Uterus (tissue), 2 donors: ENCODE measurements at regions not wholly inside any gene's neighbourhood (a gene's known extent, or its start where the extent isn't known, plus 50 kb on each side); places are given as distances from the start of the nearest gene placed in this dataset.

Experiments used
- CTCF ChIP-seq, 4 experiments: fragments of 200-600 bp in 2 of 4; fragments of 450-650 bp in 2 of 4; sonication (generic) in 2 of 4; IDR thresholded peaks; one replicate each; pipeline ENCODE4 v1.5.1; 2016 to 2019; ENCODE audit warnings: antibody characterized with exemption in 4 of 4, mild to moderate bottlenecking in 2 of 4, moderate library complexity in 1 of 4
- POLR2A ChIP-seq, 2 donors: fragments of 450-650 bp; IDR thresholded peaks; one replicate each; pipeline ENCODE4 v1.6.1; 2016; ENCODE audit warnings: antibody characterized with exemption in 2 of 2, mild to moderate bottlenecking in 1 of 2, moderate library complexity in 1 of 2

GRCh38 chr2:128379021-128380015 lies 60.6 kb upstream of the HS6ST1 start:
- TF ChIP-seq CTCF (IDR thresholded peaks at IDR 0.05) = no peak
- TF ChIP-seq POLR2A (IDR thresholded peaks at IDR 0.05) = peak in 1 of 2 donors; percentile 38
